B cell (primary cell): ENCODE measurements at regions not wholly inside any gene's neighbourhood (a gene's known extent, or its start where the extent isn't known, plus 50 kb on each side); places are given as distances from the start of the nearest gene placed in this dataset.

Experiments
- ATAC-seq: fragments of 200-7000 bp; cut with Tn5 transposase; one replicate; pipeline ENCODE4 v1.10.0; 2021; ENCODE audit warnings: low read depth, mild to moderate bottlenecking, moderate number of reproducible peaks, moderate library complexity
- CTCF ChIA-PET: fragments of 350-600 bp; sonication (Branson Sonifier 250); formaldehyde crosslinking; loops from one replicate; lab custom pipeline; 2021; ENCODE audit warnings: antibody characterized with exemption, inconsistent platforms; lab: Charles Lee
- POLR2A ChIA-PET: fragments of 350-600 bp; sonication (Branson Sonifier 250); formaldehyde crosslinking; loops from one replicate; lab custom pipeline; 2021; ENCODE audit warnings: antibody characterized with exemption; lab: Charles Lee
- DNase-seq: peaks from one replicate; pipeline ENCODE4 v3.0.0; 2013
- H2AFZ ChIP-seq: 2 replicates; pipeline ENCODE4 v1.6.1; 2012; ENCODE audit warnings: mild to moderate bottlenecking, low read depth, low read length; ENCODE audit not compliant: insufficient read depth, poor library complexity, severe bottlenecking
- H3K27ac ChIP-seq, 2 donors: 1 replicate in 1 of 2; 2 replicates in 1 of 2; pipeline ENCODE4 v1.5.1; 2012 to 2013; ENCODE audit warnings: low read length in 2 of 2, mild to moderate bottlenecking in 2 of 2, moderate library complexity in 1 of 2
- H3K27me3 ChIP-seq, 4 experiments: fragments of 200-600 bp in 1 of 4; sonication (generic) in 1 of 4; replicated peaks in 1 of 4; 1 replicate in 2 of 4; 2 replicates in 2 of 4; pipeline versions ENCODE4 v1.6.1 to v1.7.0; 2013 to 2016; ENCODE audit warnings: low read length in 3 of 4, mild to moderate bottlenecking in 2 of 4, mixed read lengths in 1 of 4, moderate library complexity in 1 of 4; ENCODE audit not compliant: insufficient read depth in 4 of 4, control insufficient read depth in 3 of 4; ENCODE audit errors: control extremely low read depth in 1 of 4
- H3K36me3 ChIP-seq, 2 experiments: replicated peaks in 1 of 2; 1 replicate in 1 of 2; 2 replicates in 1 of 2; pipeline versions ENCODE4 v1.6.1 to v1.7.1; 2013; ENCODE audit warnings: low read length in 1 of 2; ENCODE audit not compliant: insufficient read depth in 2 of 2, control insufficient read depth in 1 of 2; ENCODE audit errors: control extremely low read depth in 1 of 2, extremely low read depth in 1 of 2
- H3K4me1 ChIP-seq, 2 donors: fragments of 200-600 bp in 1 of 2; sonication (generic) in 1 of 2; 1 replicate in 1 of 2; 2 replicates in 1 of 2; pipeline versions ENCODE4 v1.5.1 to v1.6.1; 2013 to 2017; ENCODE audit warnings: low read length in 2 of 2; ENCODE audit not compliant: control insufficient read depth in 2 of 2, insufficient read depth in 2 of 2
- H3K4me2 ChIP-seq: replicated peaks from 2 replicates; pipeline ENCODE3; 2012; ENCODE audit warnings: mild to moderate bottlenecking, low read depth, low read length; ENCODE audit not compliant: poor library complexity, severe bottlenecking
- H3K4me3 ChIP-seq, 5 experiments: fragments of 200-600 bp in 1 of 5; sonication (generic) in 1 of 5; 1 replicate in 3 of 5; 2 replicates in 2 of 5; pipeline versions ENCODE4 v1.5.1 to v1.7.0; 2011 to 2016; ENCODE audit warnings: low read length in 4 of 5, mild to moderate bottlenecking in 4 of 5, low read depth in 2 of 5, control low read depth in 1 of 5, moderate library complexity in 1 of 5; ENCODE audit not compliant: insufficient read depth in 1 of 5; ENCODE audit errors: control extremely low read depth in 1 of 5, extremely low read depth in 1 of 5
- H3K79me2 ChIP-seq: fragments of 200-600 bp; sonication (generic); one replicate; pipeline ENCODE4 v1.6.0; 2016; ENCODE audit warnings: low read length; ENCODE audit not compliant: control insufficient read depth, insufficient read depth
- H3K9ac ChIP-seq: fragments of 200-600 bp; sonication (generic); 2 replicates; pipeline ENCODE4 v1.6.1; 2017; ENCODE audit warnings: mild to moderate bottlenecking, low read length, moderate library complexity
- H3K9me3 ChIP-seq, 3 donors: one replicate each; pipeline versions ENCODE4 v1.6.1 to v1.7.1; 2013; ENCODE audit warnings: low read length in 2 of 3; ENCODE audit not compliant: control insufficient read depth in 2 of 3, insufficient read depth in 1 of 3; ENCODE audit errors: control extremely low read depth in 1 of 3
- H4K20me1 ChIP-seq: 2 replicates; pipeline ENCODE4 v1.6.0; 2012; ENCODE audit warnings: mild to moderate bottlenecking, low read length; ENCODE audit not compliant: insufficient read depth, control insufficient read depth, poor library complexity, severe bottlenecking
- H3K27ac Mint-ChIP-seq: one replicate; pipeline ENCODE4 v1.8.0; 2021; ENCODE audit warnings: mixed read lengths
- H3K27me3 Mint-ChIP-seq: one replicate; pipeline ENCODE4 v1.8.0; 2021; ENCODE audit warnings: mixed read lengths
- H3K4me1 Mint-ChIP-seq: one replicate; pipeline ENCODE4 v1.8.0; 2021; ENCODE audit warnings: mixed read lengths
- H3K4me3 Mint-ChIP-seq: one replicate; pipeline ENCODE4 v1.8.0; 2021; ENCODE audit warnings: mixed read lengths
- H3K9me3 Mint-ChIP-seq: one replicate; pipeline ENCODE4 v1.8.0; 2022; ENCODE audit warnings: mixed read lengths; ENCODE audit not compliant: insufficient read depth
- EZH2 ChIP-seq: IDR thresholded peaks from 2 replicates; pipeline ENCODE4 v1.6.1; 2012; ENCODE audit warnings: borderline replicate concordance, low read depth, mild to moderate bottlenecking, moderate library complexity, low read length; ENCODE audit not compliant: insufficient read depth, poor library complexity, severe bottlenecking
- WGBS: methylation state at CpG from one replicate; pipeline ENCODE4 v1.1.5; 2013; ENCODE audit warnings: missing lambda C conversion rate; ENCODE audit not compliant: insufficient coverage; 5-methylcytosine and 5-hydroxymethylcytosine counted together
- intact Hi-C: fragments of 100-400 bp; cut with micrococcal nuclease; formaldehyde crosslinking; loops from one replicate; pipeline ENCODE4 v1.10.0; 2022
- TF ChIP-seq, protein P1 (sequence below): fragments of 200-600 bp; IDR thresholded peaks from one replicate; pipeline ENCODE4 v1.8.0; 2022; ENCODE audit warnings: antibody characterized with exemption, mild to moderate bottlenecking

DNA sequence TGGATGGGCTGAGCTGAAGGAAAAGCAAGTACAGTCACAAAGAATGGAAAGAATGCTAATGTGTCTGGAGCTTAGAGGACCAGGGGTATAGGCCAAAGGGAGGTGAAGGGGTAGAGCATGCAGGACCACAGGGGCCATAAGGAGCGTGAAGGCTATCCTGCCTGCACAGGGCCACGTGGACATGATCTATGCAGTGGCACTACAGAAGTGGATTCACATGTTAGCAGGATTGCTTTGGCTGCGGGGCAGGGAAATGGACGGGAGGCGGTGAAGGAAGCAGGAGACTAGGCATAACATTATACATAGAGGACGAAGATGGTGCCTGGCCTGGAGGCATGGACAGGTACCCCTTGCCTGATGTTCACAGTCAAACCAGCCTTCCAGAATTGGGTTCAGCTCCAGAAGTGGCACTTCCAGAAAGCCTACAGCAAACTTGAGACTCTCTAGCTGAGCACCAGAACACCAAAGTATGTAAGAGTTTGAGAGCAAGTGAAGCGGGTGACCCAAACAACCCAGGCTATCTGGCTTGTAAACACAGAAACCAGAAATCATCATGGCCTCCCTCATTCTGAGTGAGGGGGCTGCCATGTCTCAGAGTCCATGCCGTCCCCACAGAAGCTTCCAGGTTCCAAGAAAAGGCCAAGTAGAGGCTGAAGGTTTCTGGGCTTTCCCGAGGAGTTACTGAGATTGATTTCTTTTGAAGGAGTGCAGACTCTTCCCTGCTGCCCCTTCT is 135.5 kb upstream of the JUN start:
- CTCF ChIA-PET, result interaction anchor here (0.6 to 1.4 kb wide), 3 partner anchors 9 to 128 kb away, joined by 3 to 4 read pairs (median 3); no protein-coding TSS in a partner anchor
- TF ChIP-seq, protein P1, sequence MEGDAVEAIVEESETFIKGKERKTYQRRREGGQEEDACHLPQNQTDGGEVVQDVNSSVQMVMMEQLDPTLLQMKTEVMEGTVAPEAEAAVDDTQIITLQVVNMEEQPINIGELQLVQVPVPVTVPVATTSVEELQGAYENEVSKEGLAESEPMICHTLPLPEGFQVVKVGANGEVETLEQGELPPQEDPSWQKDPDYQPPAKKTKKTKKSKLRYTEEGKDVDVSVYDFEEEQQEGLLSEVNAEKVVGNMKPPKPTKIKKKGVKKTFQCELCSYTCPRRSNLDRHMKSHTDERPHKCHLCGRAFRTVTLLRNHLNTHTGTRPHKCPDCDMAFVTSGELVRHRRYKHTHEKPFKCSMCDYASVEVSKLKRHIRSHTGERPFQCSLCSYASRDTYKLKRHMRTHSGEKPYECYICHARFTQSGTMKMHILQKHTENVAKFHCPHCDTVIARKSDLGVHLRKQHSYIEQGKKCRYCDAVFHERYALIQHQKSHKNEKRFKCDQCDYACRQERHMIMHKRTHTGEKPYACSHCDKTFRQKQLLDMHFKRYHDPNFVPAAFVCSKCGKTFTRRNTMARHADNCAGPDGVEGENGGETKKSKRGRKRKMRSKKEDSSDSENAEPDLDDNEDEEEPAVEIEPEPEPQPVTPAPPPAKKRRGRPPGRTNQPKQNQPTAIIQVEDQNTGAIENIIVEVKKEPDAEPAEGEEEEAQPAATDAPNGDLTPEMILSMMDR, result no peak
- no peak for TF ChIP-seq EZH2
- H3K9me3 ChIP-seq, result peaks cover 5 to 13% (median 6%) of the 10 kb centered on the region in 3 donors
- H3K27me3 ChIP-seq, result no peaks in the 10 kb centered on the region
- Mint-ChIP-seq H3K27me3 (no peaks in the 10 kb centered on the region), H3K27ac (peak overlapping the region; percentile 5), H3K4me1 (peaks cover 9% of the 10 kb centered on the region), H3K4me3 (no peak overlapping the region), H3K9me3 (no peaks in the 10 kb centered on the region)
- H2AFZ ChIP-seq, result no peak overlapping the region
- no peaks in the 10 kb centered on the region for H4K20me1 ChIP-seq
- POLR2A ChIA-PET, result no interaction called here
- no peak for DNase-seq
- no peak overlapping the region for H3K27ac ChIP-seq
- no peak for ATAC-seq
- peaks cover 0 to 12% of the 10 kb centered on the region in 2 donors for H3K4me1 ChIP-seq
- no peaks in the 10 kb centered on the region for H3K36me3 ChIP-seq
- H3K79me2 ChIP-seq, result no peaks in the 10 kb centered on the region
- H3K4me2 ChIP-seq, result no peak overlapping the region
- WGBS, result 96% methylated on average over 8 of the region's 9 CpGs
- intact Hi-C loops, result no loop called here
- no peak overlapping the region for H3K9ac ChIP-seq
- H3K4me3 ChIP-seq, result no peak overlapping the region

DNA sequence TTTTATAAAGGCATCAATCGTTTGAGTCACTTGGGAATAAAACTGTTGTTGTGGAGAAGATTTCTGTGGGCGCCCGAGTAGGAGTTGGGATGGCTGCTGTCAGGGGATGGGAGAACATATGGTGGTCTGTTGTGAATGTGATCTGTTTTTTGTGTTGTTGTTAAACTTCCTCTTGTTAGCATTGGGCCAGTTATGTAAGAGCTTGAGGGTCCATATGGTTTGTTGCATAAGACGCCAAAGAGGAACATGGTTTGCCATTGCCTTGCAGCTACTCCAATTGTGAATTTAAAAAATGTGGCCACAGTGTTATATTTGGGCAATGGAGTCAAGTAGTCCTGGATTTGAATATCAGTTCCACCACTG is 136.1 kb upstream of the JUN start:
- CTCF ChIA-PET, result interaction anchor here (0.8 kb wide), 1 partner anchor 22 kb away, joined by 4 read pairs; no protein-coding TSS in a partner anchor
- intact Hi-C loops, result no loop called here
- WGBS, result 75% methylated on average over 4 of the region's 4 CpGs

More for the DNA sequence above, 136.1 kb upstream of the JUN start:
- Histone ChIP-seq H3K27ac (no peak overlapping the region), H3K9me3 (peaks cover 5 to 8% (median 5%) of the 10 kb centered on the region in 3 donors), H2AFZ (no peak overlapping the region), H3K9ac (no peak overlapping the region), H3K27me3 (no peaks in the 10 kb centered on the region), H3K36me3 (no peaks in the 10 kb centered on the region), H3K4me1 (peaks cover 0 to 12% of the 10 kb centered on the region in 2 donors), H4K20me1 (no peaks in the 10 kb centered on the region), H3K4me3 (no peak overlapping the region), H3K79me2 (no peaks in the 10 kb centered on the region), H3K4me2 (no peak overlapping the region)
- DNase-seq (no peak), ATAC-seq (no peak)
- Mint-ChIP-seq H3K4me3 (no peak overlapping the region), H3K27me3 (no peaks in the 10 kb centered on the region), H3K9me3 (no peaks in the 10 kb centered on the region), H3K27ac (no peak overlapping the region), H3K4me1 (peaks cover 9% of the 10 kb centered on the region)
- POLR2A ChIA-PET, result no interaction called here
- TF ChIP-seq, protein P1, result no peak
- no peak for TF ChIP-seq EZH2
